ENCODE measurements at regions not wholly inside any gene's neighbourhood (a gene's known extent, or its start where the extent isn't known, plus 50 kb on each side); places are given as distances from the start of the nearest gene placed in this dataset.

DNA sequence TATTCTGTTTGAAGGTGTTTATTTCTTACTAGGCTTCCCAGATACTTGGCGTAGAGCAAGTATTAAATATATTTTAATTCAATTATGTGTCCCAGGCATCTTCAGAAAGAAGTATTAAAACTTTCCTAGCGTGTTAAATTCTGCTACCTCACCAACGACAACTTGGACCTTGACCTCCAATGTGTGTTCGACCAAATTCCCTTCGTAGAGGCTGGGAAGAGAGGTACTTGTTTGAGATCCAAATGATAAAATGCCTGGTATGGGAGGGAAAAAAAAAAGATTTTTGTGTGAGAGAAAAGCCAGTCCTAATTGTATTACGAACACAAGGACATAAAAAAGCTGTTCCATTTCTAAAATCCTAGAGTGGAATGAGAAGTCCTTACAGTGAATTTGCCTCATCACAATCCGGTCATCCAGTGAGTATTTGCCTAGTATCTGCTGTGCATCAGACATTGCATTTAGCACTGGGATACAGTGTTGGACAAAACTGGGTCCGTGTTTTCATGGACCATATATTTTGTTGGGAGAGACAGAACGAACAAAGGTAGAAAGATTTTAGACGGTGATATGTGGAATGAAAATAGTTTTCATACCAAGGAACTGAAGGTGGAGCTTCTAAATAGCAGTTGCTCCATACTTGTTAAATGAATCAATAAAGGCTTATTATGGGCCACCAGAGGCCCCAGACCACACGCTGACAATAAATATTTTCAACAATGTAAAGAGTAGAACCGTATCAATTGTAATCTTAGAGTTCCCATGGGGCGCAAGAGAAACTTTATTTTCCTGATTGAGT, 103.1 kb downstream of the KIF4B start:
- Histone ChIP-seq H3K27ac (ENCODE audit: low read length) (no peak overlapping the region), H3K27me3 (ENCODE audit: insufficient read depth, low read length) (no peaks in the 10 kb centered on the region), H3K4me3 (ENCODE audit: low read length) (no peak overlapping the region), H3K4me1 (ENCODE audit: insufficient read depth, low read length) (no peaks in the 10 kb centered on the region), H3K36me3 (ENCODE audit: insufficient read depth, low read depth, low read length) (no peaks in the 10 kb centered on the region), H3K9me3 (ENCODE audit: insufficient read depth, low read depth, low read length) (no peaks in the 10 kb centered on the region; the same call in none of the 2 replicates), H3K9ac (ENCODE audit: low read depth, low read length) (no peak overlapping the region)

DNA sequence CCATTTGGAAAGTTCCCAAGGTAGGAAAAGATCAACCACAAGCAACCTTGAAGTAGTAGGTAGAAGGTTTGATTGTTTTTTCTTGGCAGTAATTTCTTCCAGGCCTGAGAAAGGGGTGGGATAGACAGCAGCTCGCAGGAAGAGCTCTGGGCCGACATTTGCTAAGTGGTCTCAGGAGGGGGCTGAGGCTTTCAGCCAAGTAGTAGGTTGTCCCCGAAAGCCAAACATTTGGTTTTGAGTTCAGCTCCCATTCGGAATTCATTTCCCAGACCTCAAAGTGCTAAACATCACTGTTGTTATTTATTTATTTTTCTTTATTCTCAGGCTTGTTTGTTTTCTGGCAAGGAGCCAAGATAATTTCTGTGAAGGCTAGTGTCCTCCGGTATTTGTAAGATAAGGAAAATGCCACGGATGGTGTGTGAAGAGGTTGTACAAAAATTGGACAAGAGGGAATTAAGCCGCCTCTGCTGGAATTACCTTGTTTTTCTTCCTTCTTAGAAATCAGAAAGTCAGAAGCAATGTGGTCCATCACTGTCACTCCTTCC, 112.1 kb downstream of the KIF4B start:
- Histone ChIP-seq H3K27ac (ENCODE audit: low read length) (no peak overlapping the region), H3K4me3 (ENCODE audit: low read length) (no peak overlapping the region), H3K9me3 (ENCODE audit: insufficient read depth, low read depth, low read length) (no peaks in the 10 kb centered on the region), H3K9ac (ENCODE audit: low read depth, low read length) (no peak overlapping the region), H3K36me3 (ENCODE audit: insufficient read depth, low read depth, low read length) (no peaks in the 10 kb centered on the region), H3K27me3 (ENCODE audit: insufficient read depth, low read length) (no peaks in the 10 kb centered on the region), H3K4me1 (ENCODE audit: insufficient read depth, low read length) (no peaks in the 10 kb centered on the region)

DNA sequence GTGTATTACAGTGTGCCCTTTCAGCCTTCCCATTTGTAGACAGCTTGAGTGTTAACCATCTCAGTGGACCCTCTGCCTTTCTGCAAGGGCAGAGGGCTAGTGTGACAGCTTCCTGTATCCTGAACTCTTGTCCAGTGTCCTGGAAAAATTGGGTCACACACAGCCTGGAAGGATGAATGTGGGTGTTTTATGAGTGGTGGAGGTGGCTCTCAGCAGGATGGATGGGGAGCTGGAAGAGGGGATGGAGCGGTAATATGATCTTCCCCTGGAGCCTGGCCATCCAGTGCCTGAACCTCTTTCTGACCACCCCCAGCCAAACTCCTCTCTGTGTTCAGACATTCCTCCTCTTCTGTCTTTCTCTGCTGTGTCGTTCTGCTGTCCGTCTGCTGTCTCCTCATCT, 113.0 kb downstream of the KIF4B start:
- Histone ChIP-seq H3K4me1 (ENCODE audit: insufficient read depth, low read length) (no peaks in the 10 kb centered on the region), H3K9me3 (ENCODE audit: insufficient read depth, low read depth, low read length) (no peaks in the 10 kb centered on the region), H3K36me3 (ENCODE audit: insufficient read depth, low read depth, low read length) (no peaks in the 10 kb centered on the region), H3K27ac (ENCODE audit: low read length) (no peak overlapping the region), H3K9ac (ENCODE audit: low read depth, low read length) (no peak overlapping the region), H3K27me3 (ENCODE audit: insufficient read depth, low read length) (no peaks in the 10 kb centered on the region), H3K4me3 (ENCODE audit: low read length) (no peak overlapping the region)

DNA sequence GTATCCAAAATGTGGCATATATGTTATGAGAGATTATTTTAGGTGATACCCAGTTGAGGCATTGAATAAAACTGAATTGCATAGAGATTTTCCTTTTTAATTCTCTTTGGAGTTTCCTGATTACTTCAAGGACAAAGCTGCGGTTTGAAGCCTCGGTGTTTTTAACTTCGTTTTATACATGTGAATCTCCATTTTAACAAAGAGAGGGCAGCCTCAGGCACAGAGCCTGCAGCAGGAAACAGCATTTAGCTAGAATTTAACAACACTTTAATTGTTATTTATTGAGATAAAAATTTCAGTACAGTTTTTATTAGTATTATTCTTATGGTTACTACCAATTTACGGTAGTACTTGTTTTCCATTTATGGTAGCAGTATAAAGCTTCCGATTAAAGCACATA, 114.0 kb downstream of the KIF4B start:
- no peak overlapping the region for H3K27ac ChIP-seq (ENCODE audit: low read length)
- H3K36me3 ChIP-seq (ENCODE audit: insufficient read depth, low read depth, low read length) = no peaks in the 10 kb centered on the region
- no peaks in the 10 kb centered on the region for H3K27me3 ChIP-seq (ENCODE audit: insufficient read depth, low read length)
- H3K4me3 ChIP-seq (ENCODE audit: low read length) = no peak overlapping the region
- no peaks in the 10 kb centered on the region for H3K9me3 ChIP-seq (ENCODE audit: insufficient read depth, low read depth, low read length)
- no peaks in the 10 kb centered on the region for H3K4me1 ChIP-seq (ENCODE audit: insufficient read depth, low read length)
- H3K9ac ChIP-seq (ENCODE audit: low read depth, low read length) = no peak overlapping the region

DNA sequence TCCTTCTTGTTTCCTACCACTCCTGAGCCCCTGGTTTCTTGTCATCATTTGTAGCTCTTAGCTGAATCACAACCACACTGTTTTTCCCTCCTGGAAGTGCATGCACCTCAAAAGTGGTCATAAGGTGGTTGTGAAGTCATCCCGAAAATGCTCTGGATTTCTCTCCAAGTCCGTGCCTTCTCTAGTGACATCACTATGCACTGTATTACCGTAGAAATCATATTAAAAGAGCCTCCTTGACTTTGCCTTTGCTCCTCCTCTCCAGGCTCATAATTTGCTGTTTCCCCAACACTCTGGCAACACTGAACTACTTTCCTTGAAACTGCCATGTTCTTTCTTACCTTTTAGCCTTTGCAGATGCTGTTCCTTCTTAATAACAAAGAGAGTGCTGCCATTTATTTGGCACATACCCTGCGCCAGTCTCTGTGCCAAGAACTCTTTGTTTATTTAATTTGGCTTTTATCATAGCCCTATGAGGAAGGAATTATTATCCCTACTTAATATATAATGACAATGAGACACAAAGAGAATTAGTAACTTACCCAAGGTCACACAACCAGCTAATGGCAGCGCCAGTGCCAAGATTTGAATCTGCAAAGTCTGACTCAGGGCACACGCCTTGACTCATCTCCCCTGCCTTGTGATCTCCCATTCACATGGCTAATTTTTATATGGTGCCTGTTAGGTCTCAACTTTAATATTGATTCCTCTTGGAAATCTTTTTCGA, 115.4 kb downstream of the KIF4B start:
- H3K4me3 ChIP-seq (ENCODE audit: low read length) = no peak overlapping the region
- no peak overlapping the region for H3K9ac ChIP-seq (ENCODE audit: low read depth, low read length)
- H3K4me1 ChIP-seq (ENCODE audit: insufficient read depth, low read length) = no peaks in the 10 kb centered on the region

DNA sequence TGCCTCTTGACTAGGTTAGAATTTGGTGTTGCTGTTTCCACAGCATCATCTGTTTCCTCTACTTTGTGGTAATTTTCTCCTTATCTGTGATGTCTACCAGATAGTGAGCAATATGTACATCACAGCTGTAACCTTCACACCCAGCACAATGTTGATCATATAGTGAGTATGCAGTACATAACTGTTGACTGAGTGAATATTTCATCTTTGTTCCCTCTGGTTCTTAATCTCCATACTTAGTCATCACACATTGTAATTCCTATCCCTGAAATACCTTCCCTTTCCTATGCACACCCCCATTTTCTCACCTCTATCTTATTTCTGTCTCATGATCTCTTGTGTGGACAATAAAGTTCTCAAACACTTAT, 115.9 kb downstream of the KIF4B start:
- Histone ChIP-seq H3K9me3 (ENCODE audit: insufficient read depth, low read depth, low read length) (no peaks in the 10 kb centered on the region), H3K27ac (ENCODE audit: low read length) (no peak overlapping the region)

More for the DNA sequence above, 115.4 kb downstream of the KIF4B start:
- Histone ChIP-seq H3K9me3 (ENCODE audit: insufficient read depth, low read depth, low read length) (no peaks in the 10 kb centered on the region), H3K27ac (ENCODE audit: low read length) (no peak overlapping the region), H3K36me3 (ENCODE audit: insufficient read depth, low read depth, low read length) (no peaks in the 10 kb centered on the region), H3K27me3 (ENCODE audit: insufficient read depth, low read length) (no peaks in the 10 kb centered on the region)

DNA sequence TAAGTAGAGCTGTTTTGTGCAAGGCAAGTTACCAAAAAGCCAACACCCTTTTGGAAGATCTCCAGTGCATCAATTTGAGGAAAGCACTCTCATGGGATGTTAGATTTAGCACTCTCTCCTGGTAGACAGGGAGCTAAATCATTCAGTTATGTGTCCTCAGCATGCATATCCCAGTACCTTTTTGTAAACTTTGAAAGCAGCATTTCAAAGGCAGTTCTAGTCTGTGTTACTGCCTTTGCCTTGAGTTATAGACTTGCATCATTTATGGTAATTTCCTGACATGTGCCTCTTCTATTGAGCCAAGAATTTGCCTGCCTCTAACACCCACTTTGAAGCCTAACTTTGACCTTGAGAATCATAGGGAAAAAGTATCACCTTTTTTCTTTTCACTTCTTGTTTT, 120.6 kb downstream of the KIF4B start:
- no peak overlapping the region for H3K27ac ChIP-seq (ENCODE audit: low read length)
- H3K9me3 ChIP-seq (ENCODE audit: insufficient read depth, low read depth, low read length) = no peaks in the 10 kb centered on the region
- no peaks in the 10 kb centered on the region for H3K4me1 ChIP-seq (ENCODE audit: insufficient read depth, low read length)
- no peaks in the 10 kb centered on the region for H3K36me3 ChIP-seq (ENCODE audit: insufficient read depth, low read depth, low read length)
- no peaks in the 10 kb centered on the region for H3K27me3 ChIP-seq (ENCODE audit: insufficient read depth, low read length)
- H3K9ac ChIP-seq (ENCODE audit: low read depth, low read length) = no peak overlapping the region
- H3K4me3 ChIP-seq (ENCODE audit: low read length) = no peak overlapping the region

More for the DNA sequence above, 115.9 kb downstream of the KIF4B start:
- no peaks in the 10 kb centered on the region for H3K4me1 ChIP-seq (ENCODE audit: insufficient read depth, low read length)
- H3K9ac ChIP-seq (ENCODE audit: low read depth, low read length) = no peak overlapping the region
- no peaks in the 10 kb centered on the region for H3K36me3 ChIP-seq (ENCODE audit: insufficient read depth, low read depth, low read length)
- no peaks in the 10 kb centered on the region for H3K27me3 ChIP-seq (ENCODE audit: insufficient read depth, low read length)
- H3K4me3 ChIP-seq (ENCODE audit: low read length) = no peak overlapping the region

DNA sequence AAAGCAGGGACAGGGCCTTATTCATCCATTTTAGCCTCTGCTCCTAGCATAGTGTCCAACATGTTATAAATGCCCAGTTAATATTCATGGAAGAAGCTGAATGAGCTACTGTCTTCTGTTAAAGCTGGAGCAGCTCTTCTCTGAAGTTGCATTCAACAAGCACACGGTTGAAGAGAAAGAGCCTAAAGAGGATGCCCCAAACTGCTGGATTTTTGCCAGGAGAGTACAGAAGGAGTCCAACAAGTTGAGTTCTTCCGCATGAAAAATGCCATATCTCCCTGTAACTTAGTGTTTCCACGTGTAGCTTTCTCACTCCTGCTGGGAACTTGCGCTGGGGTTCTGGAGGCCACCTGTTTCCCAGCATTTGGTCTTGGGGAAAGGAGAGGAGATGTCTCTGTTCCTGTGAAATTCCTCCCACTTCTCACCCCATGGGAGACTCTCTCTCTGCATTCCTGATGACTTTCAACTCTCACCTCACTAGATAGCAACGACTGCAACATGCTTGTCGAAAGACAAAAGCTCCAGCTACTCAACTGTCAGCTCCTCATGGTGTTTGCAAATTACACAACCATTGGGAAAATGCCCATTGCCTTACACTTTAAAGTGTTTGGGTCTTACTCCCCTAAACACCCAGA, 122.8 kb downstream of the KIF4B start:
- Histone ChIP-seq H3K9ac (ENCODE audit: low read depth, low read length) (no peak overlapping the region), H3K4me3 (ENCODE audit: low read length) (no peak overlapping the region), H3K9me3 (ENCODE audit: insufficient read depth, low read depth, low read length) (no peaks in the 10 kb centered on the region), H3K27me3 (ENCODE audit: insufficient read depth, low read length) (no peaks in the 10 kb centered on the region), H3K27ac (ENCODE audit: low read length) (no peak overlapping the region), H3K36me3 (ENCODE audit: insufficient read depth, low read depth, low read length) (no peaks in the 10 kb centered on the region), H3K4me1 (ENCODE audit: insufficient read depth, low read length) (no peaks in the 10 kb centered on the region)

DNA sequence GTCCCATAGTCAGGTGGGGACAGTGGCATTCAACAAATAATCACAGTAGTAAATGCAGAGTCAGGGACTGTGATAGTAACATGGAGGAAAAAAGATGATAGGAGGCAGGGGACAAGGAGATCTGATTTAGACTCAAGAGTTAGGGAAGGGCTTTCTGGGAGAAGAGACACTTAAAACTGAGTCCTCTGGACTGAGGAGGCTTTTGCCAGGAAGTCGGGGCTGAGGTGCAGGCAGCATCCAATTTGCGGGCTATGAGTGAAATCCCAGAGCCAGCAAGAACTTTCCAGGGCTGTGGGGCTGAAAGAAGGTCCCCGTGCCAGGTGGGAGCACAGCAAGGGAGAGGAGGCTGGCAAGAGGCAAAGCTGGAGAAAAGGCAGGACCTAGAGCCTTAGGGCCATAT, 124.1 kb downstream of the KIF4B start:
- H3K4me1 ChIP-seq (ENCODE audit: insufficient read depth, low read length) = no peaks in the 10 kb centered on the region; the same call in 1 of the 2 replicates
- H3K27me3 ChIP-seq (ENCODE audit: insufficient read depth, low read length) = no peaks in the 10 kb centered on the region
- no peak overlapping the region for H3K9ac ChIP-seq (ENCODE audit: low read depth, low read length)
- no peak overlapping the region for H3K27ac ChIP-seq (ENCODE audit: low read length)
- H3K9me3 ChIP-seq (ENCODE audit: insufficient read depth, low read depth, low read length) = no peaks in the 10 kb centered on the region
- no peak overlapping the region for H3K4me3 ChIP-seq (ENCODE audit: low read length)
- H3K36me3 ChIP-seq (ENCODE audit: insufficient read depth, low read depth, low read length) = no peaks in the 10 kb centered on the region

DNA sequence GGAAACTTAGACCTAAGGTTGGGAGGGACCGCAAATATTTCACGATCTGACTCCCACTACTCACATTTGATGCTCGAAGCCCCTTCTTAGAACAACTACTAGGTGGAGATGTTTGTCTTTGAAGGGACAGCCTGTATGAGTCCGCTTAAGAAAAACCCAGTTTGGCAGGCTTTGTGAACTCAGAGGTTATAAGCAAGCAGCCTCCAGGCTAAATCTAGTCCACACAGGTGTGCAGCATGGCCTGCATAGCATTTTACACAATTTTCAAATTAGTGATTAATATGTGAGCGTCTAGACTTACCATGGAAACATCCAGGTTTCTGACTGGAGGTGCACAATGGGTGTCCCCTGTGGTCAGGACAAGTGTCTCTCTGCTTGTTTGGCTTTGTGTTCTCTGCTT, 127.1 kb downstream of the KIF4B start:
- Histone ChIP-seq H3K4me3 (ENCODE audit: low read length) (no peak overlapping the region), H3K9ac (ENCODE audit: low read depth, low read length) (no peak overlapping the region), H3K27ac (ENCODE audit: low read length) (no peak overlapping the region), H3K9me3 (ENCODE audit: insufficient read depth, low read depth, low read length) (no peaks in the 10 kb centered on the region), H3K36me3 (ENCODE audit: insufficient read depth, low read depth, low read length) (no peaks in the 10 kb centered on the region), H3K27me3 (ENCODE audit: insufficient read depth, low read length) (no peaks in the 10 kb centered on the region), H3K4me1 (ENCODE audit: insufficient read depth, low read length) (no peaks in the 10 kb centered on the region; the same call in 1 of the 2 replicates)

DNA sequence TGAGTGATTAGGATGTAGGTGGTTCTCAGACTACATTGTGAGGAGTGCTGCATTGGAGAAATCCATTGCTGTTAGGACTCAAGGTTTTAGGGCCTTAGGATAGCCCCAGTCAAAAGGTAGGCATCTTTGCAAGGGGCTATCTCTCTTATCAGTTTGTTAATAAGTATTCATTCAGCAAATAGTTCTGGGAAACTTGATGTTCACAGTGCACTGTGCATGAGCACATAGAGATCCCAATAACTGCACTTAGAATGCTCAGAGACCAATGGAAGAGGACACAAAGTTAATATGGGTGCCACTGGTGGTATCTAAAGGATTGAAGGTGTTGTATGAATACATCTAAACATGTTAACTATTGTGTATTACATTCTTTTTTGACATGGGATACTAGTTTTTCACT, 131.4 kb downstream of the KIF4B start:
- Histone ChIP-seq H3K27ac (ENCODE audit: low read length) (no peak overlapping the region), H3K4me3 (ENCODE audit: low read length) (no peak overlapping the region), H3K27me3 (ENCODE audit: insufficient read depth, low read length) (no peaks in the 10 kb centered on the region), H3K36me3 (ENCODE audit: insufficient read depth, low read depth, low read length) (no peaks in the 10 kb centered on the region), H3K4me1 (ENCODE audit: insufficient read depth, low read length) (peaks cover 7% of the 10 kb centered on the region), H3K9ac (ENCODE audit: low read depth, low read length) (no peak overlapping the region), H3K9me3 (ENCODE audit: insufficient read depth, low read depth, low read length) (no peaks in the 10 kb centered on the region)
